Duodenal mucosa (tissue), 2 donors: ENCODE measurements at regions not wholly inside any gene's neighbourhood (a gene's known extent, or its start where the extent isn't known, plus 50 kb on each side); places are given as distances from the start of the nearest gene placed in this dataset.
"Not testable (repeated sequence)": the region's sequence is repeated elsewhere in the genome, so short reads cannot be mapped to it uniquely, and the experiment has no call there.

Source experiments
- H3K27ac ChIP-seq: one replicate; pipeline ENCODE4 v1.7.0; 2013; ENCODE audit warnings: low read depth, low read length
- H3K27me3 ChIP-seq, 2 donors: one replicate each; pipeline ENCODE4 v1.7.0; 2013; ENCODE audit warnings: low read length in 2 of 2, control low read depth in 1 of 2; ENCODE audit not compliant: insufficient read depth in 2 of 2, control insufficient read depth in 1 of 2
- H3K36me3 ChIP-seq, 2 donors: one replicate each; pipeline ENCODE4 v1.7.0; 2013; ENCODE audit warnings: low read length in 2 of 2, control low read depth in 1 of 2; ENCODE audit not compliant: insufficient read depth in 2 of 2, control insufficient read depth in 1 of 2
- H3K4me1 ChIP-seq, 2 donors: one replicate each; pipeline ENCODE4 v1.7.0; 2013; ENCODE audit warnings: low read length in 2 of 2, control low read depth in 1 of 2; ENCODE audit not compliant: insufficient read depth in 2 of 2, control insufficient read depth in 1 of 2
- H3K4me3 ChIP-seq, 2 donors: one replicate each; pipeline ENCODE4 v1.7.0; 2013; ENCODE audit warnings: low read length in 2 of 2, low read depth in 1 of 2
- H3K9ac ChIP-seq, 2 donors: one replicate each; pipeline ENCODE4 v1.7.0; 2013; ENCODE audit warnings: low read length in 2 of 2, low read depth in 1 of 2
- H3K9me3 ChIP-seq, 2 donors: one replicate each; pipeline ENCODE4 v1.7.0; 2013; ENCODE audit warnings: low read length in 2 of 2, control low read depth in 1 of 2; ENCODE audit not compliant: control insufficient read depth in 1 of 2

GRCh38 chr16:65384441-65384840 lies 262.6 kb upstream of the CDH11 start:
- Histone ChIP-seq H3K36me3 (no peaks in the 10 kb centered on the region), H3K9ac (no peak overlapping the region), H3K9me3 (peaks cover 2 to 8% of the 10 kb centered on the region in 2 donors), H3K4me3 (no peak overlapping the region), H3K27ac (no peak overlapping the region), H3K27me3 (no peaks in the 10 kb centered on the region), H3K4me1 (no peaks in the 10 kb centered on the region)

- Histone ChIP-seq H3K9ac (no peak overlapping the region), H3K9me3 (peaks cover 0 to 9% of the 10 kb centered on the region in 2 donors), H3K27ac (no peak overlapping the region), H3K36me3 (no peaks in the 10 kb centered on the region), H3K4me3 (no peak overlapping the region), H3K4me1 (no peaks in the 10 kb centered on the region), H3K27me3 (no peaks in the 10 kb centered on the region)
These were observed 255.3 kb upstream of the CDH11 start for GRCh38 chr16:65377195-65377594.

GRCh38 chr16:65376601-65377000 lies 254.7 kb upstream of the CDH11 start:
- H3K9me3 ChIP-seq = peaks cover 0 to 9% of the 10 kb centered on the region in 2 donors
- H3K27me3 ChIP-seq = no peaks in the 10 kb centered on the region
- no peak overlapping the region for H3K27ac ChIP-seq
- H3K9ac ChIP-seq = no peak overlapping the region
- no peaks in the 10 kb centered on the region for H3K4me1 ChIP-seq
- H3K4me3 ChIP-seq = no peak overlapping the region
- H3K36me3 ChIP-seq = no peaks in the 10 kb centered on the region

GRCh38 chr16:65375651-65376050 lies 253.8 kb upstream of the CDH11 start:
- Histone ChIP-seq H3K27me3 (no peaks in the 10 kb centered on the region), H3K27ac (no peak overlapping the region), H3K36me3 (no peaks in the 10 kb centered on the region), H3K9me3 (peaks cover under 1 to 9% of the 10 kb centered on the region in 2 donors), H3K9ac (no peak overlapping the region), H3K4me1 (no peaks in the 10 kb centered on the region), H3K4me3 (no peak overlapping the region)

- Histone ChIP-seq H3K27me3 (no peaks in the 10 kb centered on the region), H3K4me3 (no peak overlapping the region), H3K9me3 (peaks cover 1 to 13% of the 10 kb centered on the region in 2 donors), H3K27ac (no peak overlapping the region), H3K36me3 (no peaks in the 10 kb centered on the region), H3K9ac (no peak overlapping the region), H3K4me1 (no peaks in the 10 kb centered on the region)
These were observed 251.2 kb upstream of the CDH11 start for GRCh38 chr16:65373097-65373496.

- Histone ChIP-seq H3K27ac (no peak overlapping the region), H3K36me3 (no peaks in the 10 kb centered on the region), H3K4me3 (no peak overlapping the region), H3K9me3 (peaks cover 1 to 13% of the 10 kb centered on the region in 2 donors), H3K4me1 (no peaks in the 10 kb centered on the region), H3K9ac (no peak overlapping the region), H3K27me3 (no peaks in the 10 kb centered on the region)
These were observed 250.3 kb upstream of the CDH11 start for GRCh38 chr16:65372171-65372570.

- H3K4me3 ChIP-seq = no peak overlapping the region
- H3K36me3 ChIP-seq = no peaks in the 10 kb centered on the region
- H3K9ac ChIP-seq = no peak overlapping the region
- peaks cover 1 to 9% of the 10 kb centered on the region in 2 donors for H3K9me3 ChIP-seq
- H3K27ac ChIP-seq = no peak overlapping the region
- H3K4me1 ChIP-seq = no peaks in the 10 kb centered on the region
- no peaks in the 10 kb centered on the region for H3K27me3 ChIP-seq
These were observed 244.2 kb upstream of the CDH11 start for GRCh38 chr16:65365732-65366715.

GRCh38 chr16:65356721-65357120 lies 234.9 kb upstream of the CDH11 start:
- H3K9me3 ChIP-seq, H3K27me3 ChIP-seq, H3K4me1 ChIP-seq, H3K36me3 ChIP-seq, H3K9ac ChIP-seq, H3K4me3 ChIP-seq, H3K27ac ChIP-seq: not testable (repeated sequence)

GRCh38 chr16:65355706-65356105 lies 233.8 kb upstream of the CDH11 start:
- H3K4me1 ChIP-seq = no peaks in the 10 kb centered on the region
- no peak overlapping the region for H3K27ac ChIP-seq

GRCh38 chr16:65353183-65353582 lies 231.3 kb upstream of the CDH11 start:
- no peaks in the 10 kb centered on the region for H3K27me3 ChIP-seq
- H3K9ac ChIP-seq = no peak overlapping the region
- H3K36me3 ChIP-seq = no peaks in the 10 kb centered on the region
- H3K4me1 ChIP-seq = no peaks in the 10 kb centered on the region
- H3K9me3 ChIP-seq = no peaks in the 10 kb centered on the region
- H3K27ac ChIP-seq = no peak overlapping the region
- H3K4me3 ChIP-seq = no peak overlapping the region

More at GRCh38 chr16:65355706-65356105, 233.8 kb upstream of the CDH11 start:
- H3K9ac ChIP-seq = no peak overlapping the region
- H3K4me3 ChIP-seq = no peak overlapping the region
- H3K9me3 ChIP-seq = no peaks in the 10 kb centered on the region
- H3K27me3 ChIP-seq = no peaks in the 10 kb centered on the region
- H3K36me3 ChIP-seq = no peaks in the 10 kb centered on the region
